ENCODE measurements at regions not wholly inside any gene's neighbourhood (a gene's known extent, or its start where the extent isn't known, plus 50 kb on each side); places are given as distances from the start of the nearest gene placed in this dataset.

GRCh38 chr14:66135831-66136230, 350.3 kb upstream of the CCDC196 start:
- no peak for FAIRE-seq
- no peaks in the 10 kb centered on the region for H3K27me3 ChIP-seq (ENCODE audit: control insufficient read depth in 3 of 3, insufficient read depth in 3 of 3, low read length in 3 of 3)

GRCh38 chr14:66137081-66137480, 349.1 kb upstream of the CCDC196 start:
- 78 to 89% (median 88%) methylated on average over 8 of the region's 8 CpGs for WGBS, 3 donors
- no peaks in the 10 kb centered on the region for H3K4me1 ChIP-seq (ENCODE audit: control insufficient read depth in 3 of 3, insufficient read depth in 2 of 3, low read depth in 1 of 3, low read length in 2 of 3)
- no peak overlapping the region for H3K27ac ChIP-seq (ENCODE audit: low read depth in 1 of 3, low read length in 2 of 3)
- H3K27me3 ChIP-seq (ENCODE audit: control insufficient read depth in 3 of 3, insufficient read depth in 3 of 3, low read length in 3 of 3), result no peaks in the 10 kb centered on the region
- FAIRE-seq (no peak), DNase-seq (no peak)
- H3K9me3 ChIP-seq (ENCODE audit: control insufficient read depth in 2 of 2, insufficient read depth in 1 of 2, low read depth in 1 of 2, low read length in 1 of 2), result no peaks in the 10 kb centered on the region
- no peak overlapping the region for H3K4me3 ChIP-seq (ENCODE audit: low read depth in 1 of 3, low read length in 3 of 3)
- no peaks in the 10 kb centered on the region for H3K36me3 ChIP-seq (ENCODE audit: control insufficient read depth in 3 of 3, insufficient read depth in 2 of 3, low read depth in 1 of 3, low read length in 3 of 3)

More at GRCh38 chr14:66135831-66136230, 350.3 kb upstream of the CCDC196 start:
- H3K27ac ChIP-seq (ENCODE audit: low read depth in 1 of 3, low read length in 2 of 3), result no peak overlapping the region
- H3K4me3 ChIP-seq (ENCODE audit: low read depth in 1 of 3, low read length in 3 of 3), result no peak overlapping the region
- H3K4me1 ChIP-seq (ENCODE audit: control insufficient read depth in 3 of 3, insufficient read depth in 2 of 3, low read depth in 1 of 3, low read length in 2 of 3), result no peaks in the 10 kb centered on the region
- no peak for DNase-seq
- H3K9me3 ChIP-seq (ENCODE audit: control insufficient read depth in 2 of 2, insufficient read depth in 1 of 2, low read depth in 1 of 2, low read length in 1 of 2), result no peaks in the 10 kb centered on the region
- 83 to 100% (median 95%) methylated on average over 2 of the region's 2 CpGs for WGBS, 3 donors
- H3K36me3 ChIP-seq (ENCODE audit: control insufficient read depth in 3 of 3, insufficient read depth in 2 of 3, low read depth in 1 of 3, low read length in 3 of 3), result no peaks in the 10 kb centered on the region

- no peaks in the 10 kb centered on the region for H3K27me3 ChIP-seq (ENCODE audit: control insufficient read depth in 3 of 3, insufficient read depth in 3 of 3, low read length in 3 of 3)
- FAIRE-seq, result no peak
- no peaks in the 10 kb centered on the region for H3K36me3 ChIP-seq (ENCODE audit: control insufficient read depth in 3 of 3, insufficient read depth in 2 of 3, low read depth in 1 of 3, low read length in 3 of 3)
- no peak overlapping the region for H3K4me3 ChIP-seq (ENCODE audit: low read depth in 1 of 3, low read length in 3 of 3)
- H3K4me1 ChIP-seq (ENCODE audit: control insufficient read depth in 3 of 3, insufficient read depth in 2 of 3, low read depth in 1 of 3, low read length in 2 of 3), result no peaks in the 10 kb centered on the region
- no peak overlapping the region for H3K27ac ChIP-seq (ENCODE audit: low read depth in 1 of 3, low read length in 2 of 3)
- DNase-seq, result no peak
- no peaks in the 10 kb centered on the region for H3K9me3 ChIP-seq (ENCODE audit: control insufficient read depth in 2 of 2, insufficient read depth in 1 of 2, low read depth in 1 of 2, low read length in 1 of 2)
Measured at GRCh38 chr14:66139432-66139831, 346.7 kb upstream of the CCDC196 start.

DNA sequence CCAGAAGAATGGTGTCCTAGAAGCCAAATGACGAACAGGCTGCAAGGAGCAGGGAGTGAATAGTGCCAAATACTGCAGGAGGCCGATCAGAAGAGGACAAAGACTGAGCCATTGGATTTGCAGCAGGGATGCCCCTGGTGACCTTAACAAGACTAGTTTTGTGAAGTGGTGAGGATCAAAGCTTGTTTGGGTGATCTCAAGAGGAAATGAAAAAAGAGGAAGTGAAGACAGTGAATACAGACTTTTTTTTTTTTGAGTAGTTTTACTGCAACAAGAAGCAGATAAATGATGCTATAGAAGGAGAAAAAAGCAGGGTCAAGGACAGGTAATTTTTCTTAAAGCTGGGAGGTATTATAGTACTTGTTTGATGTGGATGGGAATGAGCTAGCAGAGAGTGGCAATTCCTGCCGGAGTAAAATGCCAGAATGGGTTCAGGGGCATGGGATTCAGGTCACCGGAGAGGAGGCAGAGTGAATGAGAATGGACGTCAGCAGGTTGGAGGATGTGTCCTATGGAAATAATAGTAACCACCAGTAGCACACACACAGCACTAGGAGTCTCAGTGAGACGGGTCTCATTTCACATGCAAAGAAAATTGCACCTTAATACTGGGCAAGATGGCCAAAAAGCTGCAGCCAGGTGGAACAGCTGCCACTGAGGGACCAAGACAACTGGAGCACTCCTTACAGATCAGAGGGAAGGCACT, 345.8 kb upstream of the CCDC196 start:
- Histone ChIP-seq H3K9me3 (ENCODE audit: control insufficient read depth in 2 of 2, insufficient read depth in 1 of 2, low read depth in 1 of 2, low read length in 1 of 2) (no peaks in the 10 kb centered on the region), H3K4me1 (ENCODE audit: control insufficient read depth in 3 of 3, insufficient read depth in 2 of 3, low read depth in 1 of 3, low read length in 2 of 3) (no peaks in the 10 kb centered on the region), H3K4me3 (ENCODE audit: low read depth in 1 of 3, low read length in 3 of 3) (no peak overlapping the region), H3K27ac (ENCODE audit: low read depth in 1 of 3, low read length in 2 of 3) (no peak overlapping the region), H3K36me3 (ENCODE audit: control insufficient read depth in 3 of 3, insufficient read depth in 2 of 3, low read depth in 1 of 3, low read length in 3 of 3) (no peaks in the 10 kb centered on the region), H3K27me3 (ENCODE audit: control insufficient read depth in 3 of 3, insufficient read depth in 3 of 3, low read length in 3 of 3) (no peaks in the 10 kb centered on the region)
- FAIRE-seq, result no peak
- 74 to 85% (median 76%) methylated on average over 6 of the region's 6 CpGs for WGBS, 3 donors
- no peak for DNase-seq

- H3K4me1 ChIP-seq (ENCODE audit: control insufficient read depth in 3 of 3, insufficient read depth in 2 of 3, low read depth in 1 of 3, low read length in 2 of 3), result no peaks in the 10 kb centered on the region
Measured at GRCh38 chr14:66140963-66141362, 345.2 kb upstream of the CCDC196 start.

GRCh38 chr14:66141733-66142132, 344.4 kb upstream of the CCDC196 start:
- 80 to 96% (median 89%) methylated on average over 2 of the region's 2 CpGs for WGBS, 3 donors
- Histone ChIP-seq H3K27me3 (ENCODE audit: control insufficient read depth in 3 of 3, insufficient read depth in 3 of 3, low read length in 3 of 3) (no peaks in the 10 kb centered on the region), H3K4me3 (ENCODE audit: low read depth in 1 of 3, low read length in 3 of 3) (no peak overlapping the region), H3K27ac (ENCODE audit: low read depth in 1 of 3, low read length in 2 of 3) (no peak overlapping the region), H3K36me3 (ENCODE audit: control insufficient read depth in 3 of 3, insufficient read depth in 2 of 3, low read depth in 1 of 3, low read length in 3 of 3) (no peaks in the 10 kb centered on the region), H3K4me1 (ENCODE audit: control insufficient read depth in 3 of 3, insufficient read depth in 2 of 3, low read depth in 1 of 3, low read length in 2 of 3) (no peaks in the 10 kb centered on the region), H3K9me3 (ENCODE audit: control insufficient read depth in 2 of 2, insufficient read depth in 1 of 2, low read depth in 1 of 2, low read length in 1 of 2) (no peaks in the 10 kb centered on the region)
- no peak for FAIRE-seq
- DNase-seq, result no peak

More at GRCh38 chr14:66140963-66141362, 345.2 kb upstream of the CCDC196 start:
- Histone ChIP-seq H3K36me3 (ENCODE audit: control insufficient read depth in 3 of 3, insufficient read depth in 2 of 3, low read depth in 1 of 3, low read length in 3 of 3) (no peaks in the 10 kb centered on the region), H3K27ac (ENCODE audit: low read depth in 1 of 3, low read length in 2 of 3) (no peak overlapping the region), H3K4me3 (ENCODE audit: low read depth in 1 of 3, low read length in 3 of 3) (no peak overlapping the region), H3K27me3 (ENCODE audit: control insufficient read depth in 3 of 3, insufficient read depth in 3 of 3, low read length in 3 of 3) (no peaks in the 10 kb centered on the region), H3K9me3 (ENCODE audit: control insufficient read depth in 2 of 2, insufficient read depth in 1 of 2, low read depth in 1 of 2, low read length in 1 of 2) (no peaks in the 10 kb centered on the region)
- 84 to 96% (median 87%) methylated on average over 3 of the region's 3 CpGs for WGBS, 3 donors
- no peak for DNase-seq
- FAIRE-seq, result no peak

DNA sequence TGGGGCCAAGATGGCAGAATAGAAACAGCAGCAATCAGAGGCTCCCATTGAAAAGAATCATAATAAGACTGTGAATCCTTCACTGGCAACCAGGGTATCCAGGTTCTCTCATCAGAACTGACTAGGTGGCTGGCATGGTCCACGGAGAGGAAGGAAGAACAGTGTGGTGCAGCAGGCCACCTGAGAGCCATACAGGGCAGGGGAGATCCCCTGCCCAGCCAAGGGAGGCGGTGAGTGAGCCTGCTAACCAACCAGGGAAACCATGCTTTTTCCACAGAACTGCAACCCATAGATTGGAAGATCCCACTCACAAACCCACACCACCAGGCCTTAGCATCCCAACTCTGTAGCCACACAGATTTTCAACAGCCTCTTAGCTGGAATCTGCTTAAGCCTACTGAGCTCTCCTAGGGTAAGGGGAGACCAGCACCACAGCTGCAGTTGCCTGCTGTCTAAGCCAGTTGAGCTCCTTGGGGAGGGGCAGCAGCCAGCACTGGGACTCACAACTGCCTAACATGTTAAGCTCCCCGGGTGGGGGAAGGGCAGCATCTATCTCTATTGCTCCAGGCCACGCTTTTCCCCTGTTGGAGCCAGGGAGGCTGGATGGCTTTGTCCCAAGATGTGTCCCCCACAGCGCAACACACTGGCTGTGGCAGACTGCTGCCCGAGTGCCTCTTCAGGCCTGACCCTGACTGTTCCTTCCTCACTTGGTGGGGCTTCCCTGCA, 342.6 kb upstream of the CCDC196 start:
- no peaks in the 10 kb centered on the region for H3K9me3 ChIP-seq (ENCODE audit: control insufficient read depth in 2 of 2, insufficient read depth in 1 of 2, low read depth in 1 of 2, low read length in 1 of 2)
- H3K4me3 ChIP-seq (ENCODE audit: low read depth in 1 of 3, low read length in 3 of 3), result no peak overlapping the region
- no peak overlapping the region for H3K27ac ChIP-seq (ENCODE audit: low read depth in 1 of 3, low read length in 2 of 3)
- 85 to 89% (median 89%) methylated on average over 6 of the region's 6 CpGs for WGBS, 3 donors
- DNase-seq (no peak), FAIRE-seq (no peak)
- H3K36me3 ChIP-seq (ENCODE audit: control insufficient read depth in 3 of 3, insufficient read depth in 2 of 3, low read depth in 1 of 3, low read length in 3 of 3), result no peaks in the 10 kb centered on the region
- H3K4me1 ChIP-seq (ENCODE audit: control insufficient read depth in 3 of 3, insufficient read depth in 2 of 3, low read depth in 1 of 3, low read length in 2 of 3), result no peaks in the 10 kb centered on the region
- no peaks in the 10 kb centered on the region for H3K27me3 ChIP-seq (ENCODE audit: control insufficient read depth in 3 of 3, insufficient read depth in 3 of 3, low read length in 3 of 3)

- DNase-seq, result no peak
- Histone ChIP-seq H3K4me3 (ENCODE audit: low read depth in 1 of 3, low read length in 3 of 3) (no peak overlapping the region), H3K27me3 (ENCODE audit: control insufficient read depth in 3 of 3, insufficient read depth in 3 of 3, low read length in 3 of 3) (no peaks in the 10 kb centered on the region), H3K27ac (ENCODE audit: low read depth in 1 of 3, low read length in 2 of 3) (no peak overlapping the region), H3K36me3 (ENCODE audit: control insufficient read depth in 3 of 3, insufficient read depth in 2 of 3, low read depth in 1 of 3, low read length in 3 of 3) (no peaks in the 10 kb centered on the region), H3K9me3 (ENCODE audit: control insufficient read depth in 2 of 2, insufficient read depth in 1 of 2, low read depth in 1 of 2, low read length in 1 of 2) (no peaks in the 10 kb centered on the region), H3K4me1 (ENCODE audit: control insufficient read depth in 3 of 3, insufficient read depth in 2 of 3, low read depth in 1 of 3, low read length in 2 of 3) (no peaks in the 10 kb centered on the region)
- no peak for FAIRE-seq
Measured at GRCh38 chr14:66152302-66152701, 333.9 kb upstream of the CCDC196 start.

GRCh38 chr14:66152747-66153146, 333.4 kb upstream of the CCDC196 start:
- DNase-seq, result no peak
- 49 to 77% (median 62%) methylated on average over 5 of the region's 5 CpGs for WGBS, 3 donors
- H3K9me3 ChIP-seq (ENCODE audit: control insufficient read depth in 2 of 2, insufficient read depth in 1 of 2, low read depth in 1 of 2, low read length in 1 of 2), result no peaks in the 10 kb centered on the region

More at GRCh38 chr14:66152747-66153146, 333.4 kb upstream of the CCDC196 start:
- H3K4me1 ChIP-seq (ENCODE audit: control insufficient read depth in 3 of 3, insufficient read depth in 2 of 3, low read depth in 1 of 3, low read length in 2 of 3), result no peaks in the 10 kb centered on the region
- no peaks in the 10 kb centered on the region for H3K27me3 ChIP-seq (ENCODE audit: control insufficient read depth in 3 of 3, insufficient read depth in 3 of 3, low read length in 3 of 3)
- no peak overlapping the region for H3K27ac ChIP-seq (ENCODE audit: low read depth in 1 of 3, low read length in 2 of 3)
- FAIRE-seq, result no peak
- no peaks in the 10 kb centered on the region for H3K36me3 ChIP-seq (ENCODE audit: control insufficient read depth in 3 of 3, insufficient read depth in 2 of 3, low read depth in 1 of 3, low read length in 3 of 3)
- no peak overlapping the region for H3K4me3 ChIP-seq (ENCODE audit: low read depth in 1 of 3, low read length in 3 of 3)
